Dendritic cell treated with granulocyte-macrophage colony-stimulating factor and Interleukin-4, amounts not matched to agents 40 ng/mL and 50 ng/mL, for 4 days (primary cell): ENCODE measurements at regions not wholly inside any gene's neighbourhood (a gene's known extent, or its start where the extent isn't known, plus 50 kb on each side); places are given as distances from the start of the nearest gene placed in this dataset.

Source experiments
- H3K27ac Mint-ChIP-seq: one replicate; pipeline ENCODE4 v1.8.0; 2022; ENCODE audit warnings: mild to moderate bottlenecking, mixed read lengths
- H3K27me3 Mint-ChIP-seq: one replicate; pipeline ENCODE4 v1.8.0; 2022; ENCODE audit warnings: mild to moderate bottlenecking, mixed read lengths
- H3K36me3 Mint-ChIP-seq: one replicate; pipeline ENCODE4 v1.8.0; 2022; ENCODE audit warnings: low read depth, mixed read lengths
- H3K4me1 Mint-ChIP-seq: one replicate; pipeline ENCODE4 v1.8.0; 2022; ENCODE audit warnings: low read depth, mixed read lengths
- H3K4me3 Mint-ChIP-seq: one replicate; pipeline ENCODE4 v1.8.0; 2022; ENCODE audit warnings: mild to moderate bottlenecking, moderate library complexity, mixed read lengths
- H3K9me3 Mint-ChIP-seq: one replicate; pipeline ENCODE4 v1.8.0; 2022; ENCODE audit warnings: mixed read lengths
- intact Hi-C: fragments of 100-400 bp; cut with micrococcal nuclease; formaldehyde crosslinking; loops from one replicate; pipeline ENCODE4 v1.15.0; 2022

DNA sequence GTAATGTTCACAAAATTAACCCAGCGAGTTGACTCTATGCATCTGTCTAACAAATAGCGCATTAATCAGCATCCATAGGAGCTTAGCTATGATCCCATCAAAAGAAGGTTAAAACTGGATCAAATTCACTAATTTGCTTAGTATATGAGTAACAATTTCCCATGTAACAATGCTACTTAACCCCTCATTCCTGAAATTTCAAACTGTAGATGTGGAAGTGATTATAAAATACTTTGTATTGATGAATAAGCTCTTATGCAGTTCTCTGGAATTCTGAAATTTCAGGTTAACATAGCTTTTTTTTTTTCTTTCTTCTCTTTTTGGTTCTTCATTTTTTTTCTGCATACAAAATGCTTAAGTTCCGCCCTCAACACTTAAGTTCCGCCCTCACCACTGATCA lies 1272.7 kb downstream of the KCNT2 start:
- intact Hi-C loops: no loop called here
- Mint-ChIP-seq H3K27me3 (no peaks in the 10 kb centered on the region), H3K27ac (no peak overlapping the region), H3K4me1 (no peaks in the 10 kb centered on the region), H3K36me3 (no peaks in the 10 kb centered on the region), H3K4me3 (no peak overlapping the region), H3K9me3 (peaks cover 5% of the 10 kb centered on the region)

- Mint-ChIP-seq H3K9me3 (peaks cover 13% of the 10 kb centered on the region), H3K4me3 (no peak overlapping the region), H3K4me1 (no peaks in the 10 kb centered on the region), H3K27me3 (no peaks in the 10 kb centered on the region), H3K27ac (no peak overlapping the region), H3K36me3 (no peaks in the 10 kb centered on the region)
- intact Hi-C loops: no loop called here
Measured at GRCh38 chr1:195332102-195332501, 1276.1 kb downstream of the KCNT2 start.

DNA sequence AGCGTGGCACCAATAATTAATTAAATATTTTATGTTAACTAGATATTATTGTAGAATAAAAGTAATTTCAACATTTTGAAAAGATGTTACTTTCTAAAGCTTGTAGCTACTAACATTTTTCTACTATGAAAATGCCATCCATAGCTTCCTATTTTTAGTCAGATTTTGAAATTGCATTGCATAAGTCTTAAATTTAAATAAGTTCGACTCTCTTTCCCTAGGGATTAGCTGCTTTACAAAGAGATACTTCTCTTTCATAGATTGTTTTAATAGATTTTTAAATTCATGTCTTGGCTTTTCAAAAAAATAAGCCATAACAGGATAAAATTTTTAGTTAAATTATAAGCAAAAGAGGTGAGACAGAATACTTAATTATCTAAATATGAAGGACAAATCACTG lies 1279.6 kb downstream of the KCNT2 start:
- Mint-ChIP-seq H3K4me3 (no peak overlapping the region), H3K36me3 (no peaks in the 10 kb centered on the region), H3K27me3 (no peaks in the 10 kb centered on the region), H3K9me3 (peaks cover 27% of the 10 kb centered on the region), H3K27ac (no peak overlapping the region), H3K4me1 (no peaks in the 10 kb centered on the region)
- intact Hi-C loops: no loop called here

- Mint-ChIP-seq H3K9me3 (peaks cover 27% of the 10 kb centered on the region), H3K4me3 (no peak overlapping the region), H3K27ac (no peak overlapping the region), H3K4me1 (no peaks in the 10 kb centered on the region), H3K27me3 (no peaks in the 10 kb centered on the region), H3K36me3 (no peaks in the 10 kb centered on the region)
- intact Hi-C loops: no loop called here
Measured at GRCh38 chr1:195328102-195328501, 1280.1 kb downstream of the KCNT2 start.

DNA sequence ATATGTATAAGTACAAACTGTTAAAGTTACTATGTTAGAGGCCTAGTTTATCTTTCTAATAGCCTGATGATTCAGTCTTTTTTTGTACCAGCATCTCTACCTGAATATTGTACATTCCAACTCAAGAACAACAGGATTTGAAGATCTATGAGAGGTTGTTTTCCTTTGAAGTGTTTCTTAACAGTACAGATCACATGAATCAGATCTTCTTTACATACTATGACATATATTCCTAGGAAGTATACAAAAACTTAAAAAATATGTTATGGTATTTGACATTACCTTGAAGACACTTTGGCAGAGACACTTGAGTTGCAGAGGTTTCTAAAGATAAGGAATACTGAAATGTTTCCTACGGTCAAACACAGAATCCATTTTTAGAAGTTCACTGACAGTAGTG lies 1280.9 kb downstream of the KCNT2 start:
- Mint-ChIP-seq H3K4me3 (no peak overlapping the region), H3K4me1 (no peaks in the 10 kb centered on the region), H3K27ac (no peak overlapping the region), H3K36me3 (no peaks in the 10 kb centered on the region), H3K27me3 (no peaks in the 10 kb centered on the region), H3K9me3 (peaks cover 33% of the 10 kb centered on the region)
- intact Hi-C loops: no loop called here

- H3K4me1 Mint-ChIP-seq: no peaks in the 10 kb centered on the region
- H3K4me3 Mint-ChIP-seq: no peak overlapping the region
- no peaks in the 10 kb centered on the region for H3K27me3 Mint-ChIP-seq
- no peak overlapping the region for H3K27ac Mint-ChIP-seq
- H3K9me3 Mint-ChIP-seq: peaks cover 36% of the 10 kb centered on the region
- intact Hi-C loops: no loop called here
- H3K36me3 Mint-ChIP-seq: no peaks in the 10 kb centered on the region
Measured at GRCh38 chr1:195326325-195326724, 1281.9 kb downstream of the KCNT2 start.

DNA sequence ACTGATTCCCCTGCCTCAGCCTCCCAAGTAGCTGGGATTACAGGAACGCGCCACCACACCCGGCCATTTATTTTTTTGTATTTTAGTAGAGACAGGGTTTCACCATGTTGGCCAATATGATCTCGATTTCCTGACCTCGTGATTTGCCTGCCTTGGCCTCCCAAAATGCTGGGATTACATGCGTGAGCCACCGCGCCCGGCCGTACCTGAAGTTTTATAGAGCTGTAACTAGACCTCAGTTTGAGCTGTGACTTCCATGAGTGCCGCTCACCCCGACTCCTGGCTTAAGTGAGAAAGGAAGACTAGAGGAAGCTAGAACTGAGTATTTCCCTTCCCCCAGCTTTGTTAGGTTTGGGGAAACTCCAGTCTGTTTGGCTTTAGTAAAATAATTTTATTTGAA lies 1283.1 kb downstream of the KCNT2 start:
- intact Hi-C loops: no loop called here

GRCh38 chr1:195306281-195306680 lies 1302.0 kb downstream of the KCNT2 start:
- H3K27me3 Mint-ChIP-seq: no peaks in the 10 kb centered on the region
- intact Hi-C loops: no loop called here

More for the DNA sequence above, 1283.1 kb downstream of the KCNT2 start:
- H3K9me3 Mint-ChIP-seq: peaks cover 28% of the 10 kb centered on the region
- H3K4me3 Mint-ChIP-seq: no peak overlapping the region
- H3K27me3 Mint-ChIP-seq: no peaks in the 10 kb centered on the region
- H3K27ac Mint-ChIP-seq: no peak overlapping the region
- H3K36me3 Mint-ChIP-seq: no peaks in the 10 kb centered on the region
- no peaks in the 10 kb centered on the region for H3K4me1 Mint-ChIP-seq

GRCh38 chr1:195294911-195295310 lies 1313.3 kb downstream of the KCNT2 start:
- Mint-ChIP-seq H3K27ac (no peak overlapping the region), H3K27me3 (no peaks in the 10 kb centered on the region), H3K4me3 (no peak overlapping the region), H3K36me3 (no peaks in the 10 kb centered on the region), H3K9me3 (no peaks in the 10 kb centered on the region), H3K4me1 (no peaks in the 10 kb centered on the region)
- intact Hi-C loops: no loop called here

More at GRCh38 chr1:195306281-195306680, 1302.0 kb downstream of the KCNT2 start:
- peaks cover 13% of the 10 kb centered on the region for H3K9me3 Mint-ChIP-seq
- H3K27ac Mint-ChIP-seq: no peak overlapping the region
- no peaks in the 10 kb centered on the region for H3K4me1 Mint-ChIP-seq
- H3K4me3 Mint-ChIP-seq: no peak overlapping the region
- no peaks in the 10 kb centered on the region for H3K36me3 Mint-ChIP-seq

DNA sequence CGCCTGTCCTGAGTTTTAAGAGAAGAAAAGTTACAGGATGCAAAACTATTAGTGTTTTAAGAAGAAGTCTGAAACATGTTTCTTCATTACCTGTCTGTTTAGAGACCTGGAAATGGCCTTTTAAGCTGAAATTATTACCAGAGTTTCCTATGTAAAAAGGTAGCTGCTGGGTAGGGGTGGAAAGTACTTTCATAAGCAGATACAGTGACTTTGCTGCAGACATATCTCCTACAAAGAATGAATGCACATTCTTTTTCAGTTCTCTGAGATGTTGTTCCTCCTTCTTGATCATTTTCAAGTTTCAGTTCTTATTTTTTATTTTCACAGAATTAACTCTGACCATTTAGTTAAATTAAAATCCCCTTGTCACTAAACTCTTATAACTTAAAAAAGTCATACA lies 1329.6 kb downstream of the KCNT2 start:
- no peak overlapping the region for H3K4me3 Mint-ChIP-seq
- H3K4me1 Mint-ChIP-seq: no peaks in the 10 kb centered on the region
- no peaks in the 10 kb centered on the region for H3K36me3 Mint-ChIP-seq

DNA sequence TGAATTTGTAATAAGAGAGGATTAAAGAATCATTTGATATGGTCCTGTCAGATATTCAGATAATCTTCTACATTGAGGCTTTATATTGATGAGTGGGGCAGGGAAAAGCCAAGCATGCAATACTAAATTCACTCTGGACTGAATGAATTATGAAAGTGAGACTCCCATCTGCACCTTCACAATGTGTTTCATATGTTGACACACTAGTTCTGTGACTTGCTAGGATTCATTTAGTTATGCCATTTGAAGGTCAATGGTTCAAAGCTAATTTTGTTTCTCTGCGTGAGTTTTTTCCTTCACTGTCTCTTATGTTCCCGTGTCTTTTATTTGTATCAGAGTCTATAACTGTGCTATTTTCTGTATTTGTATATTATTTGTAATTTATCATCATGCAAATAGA lies 1332.5 kb downstream of the KCNT2 start:
- no peak overlapping the region for H3K4me3 Mint-ChIP-seq
- intact Hi-C loops: no loop called here
- no peaks in the 10 kb centered on the region for H3K36me3 Mint-ChIP-seq
- no peak overlapping the region for H3K27ac Mint-ChIP-seq
- H3K27me3 Mint-ChIP-seq: no peaks in the 10 kb centered on the region
- no peaks in the 10 kb centered on the region for H3K4me1 Mint-ChIP-seq
- H3K9me3 Mint-ChIP-seq: no peaks in the 10 kb centered on the region

More for the DNA sequence above, 1329.6 kb downstream of the KCNT2 start:
- Mint-ChIP-seq H3K9me3 (no peaks in the 10 kb centered on the region), H3K27ac (no peak overlapping the region), H3K27me3 (no peaks in the 10 kb centered on the region)
- intact Hi-C loops: no loop called here

DNA sequence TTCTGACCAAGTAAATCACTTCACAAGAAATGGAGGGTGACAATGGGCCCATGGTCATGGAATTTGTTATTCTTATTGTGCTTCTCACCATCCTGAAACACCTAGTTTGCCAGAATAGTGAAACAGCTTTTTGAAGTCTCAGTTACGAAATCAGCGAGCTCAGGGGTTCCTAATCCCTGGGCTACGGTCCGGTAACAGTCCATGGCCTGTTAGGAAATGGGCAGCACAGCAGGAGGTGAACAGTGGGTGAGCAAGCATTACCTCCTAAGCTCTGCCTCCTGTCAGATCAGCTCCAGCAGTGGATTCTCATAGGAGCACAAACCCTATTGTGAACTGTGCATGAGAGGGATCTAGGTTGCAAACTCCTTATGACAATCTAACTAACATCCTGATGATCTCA lies 1356.3 kb downstream of the KCNT2 start:
- no peaks in the 10 kb centered on the region for H3K27me3 Mint-ChIP-seq
- H3K36me3 Mint-ChIP-seq: no peaks in the 10 kb centered on the region
- intact Hi-C loops: no loop called here
- H3K4me1 Mint-ChIP-seq: no peaks in the 10 kb centered on the region
- no peak overlapping the region for H3K4me3 Mint-ChIP-seq
- no peak overlapping the region for H3K27ac Mint-ChIP-seq
- peaks cover 12% of the 10 kb centered on the region for H3K9me3 Mint-ChIP-seq

- Mint-ChIP-seq H3K36me3 (no peaks in the 10 kb centered on the region), H3K4me3 (no peak overlapping the region), H3K4me1 (no peaks in the 10 kb centered on the region), H3K27me3 (no peaks in the 10 kb centered on the region), H3K27ac (no peak overlapping the region), H3K9me3 (peaks cover 10% of the 10 kb centered on the region)
- intact Hi-C loops: no loop called here
Measured at GRCh38 chr1:195243492-195243891, 1364.7 kb downstream of the KCNT2 start.

DNA sequence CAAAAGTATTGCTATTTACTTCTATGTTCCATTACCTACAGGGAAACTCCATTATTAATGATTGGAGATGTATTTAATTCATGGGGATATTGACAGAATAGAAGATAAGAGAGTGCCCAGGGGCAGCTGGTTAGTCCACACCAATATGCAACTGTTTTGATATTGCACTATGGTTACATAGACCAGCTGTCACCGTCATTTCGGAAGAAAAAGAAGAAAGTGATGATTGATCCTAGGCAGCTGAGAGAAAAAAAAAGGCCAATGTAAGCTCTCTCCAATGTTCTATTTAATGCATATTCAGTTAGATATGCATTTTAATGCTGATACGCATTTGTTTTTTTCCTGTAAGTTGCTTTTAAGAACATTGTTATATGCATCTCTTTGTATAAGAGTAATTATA lies 1367.2 kb downstream of the KCNT2 start:
- H3K27ac Mint-ChIP-seq: no peak overlapping the region
- no peaks in the 10 kb centered on the region for H3K36me3 Mint-ChIP-seq
- H3K27me3 Mint-ChIP-seq: no peaks in the 10 kb centered on the region
- H3K4me3 Mint-ChIP-seq: no peak overlapping the region
- no peaks in the 10 kb centered on the region for H3K4me1 Mint-ChIP-seq
- intact Hi-C loops: no loop called here
- peaks cover 12% of the 10 kb centered on the region for H3K9me3 Mint-ChIP-seq

DNA sequence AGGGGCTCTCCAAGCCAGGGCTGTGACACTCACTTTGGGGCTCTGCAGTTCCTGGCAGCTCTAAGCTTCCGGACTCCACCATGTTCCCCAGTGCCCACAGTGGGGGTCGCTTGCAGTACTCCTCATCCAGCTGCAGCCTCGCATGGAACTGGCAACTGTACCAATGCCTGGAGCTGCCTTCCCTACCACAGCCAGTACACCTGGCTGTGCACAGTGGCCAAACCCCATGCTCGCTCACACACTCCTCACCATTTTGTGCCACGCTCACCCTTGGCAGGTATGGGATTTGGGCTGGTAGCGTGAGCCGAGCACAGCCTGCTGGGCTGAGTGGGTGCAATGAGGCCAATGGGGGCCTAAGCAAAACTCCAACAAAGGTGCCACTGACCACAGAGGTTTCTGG lies 1369.9 kb downstream of the KCNT2 start:
- Mint-ChIP-seq H3K36me3 (no peaks in the 10 kb centered on the region), H3K27me3 (no peaks in the 10 kb centered on the region), H3K9me3 (peaks cover 12% of the 10 kb centered on the region), H3K27ac (no peak overlapping the region), H3K4me3 (no peak overlapping the region), H3K4me1 (no peaks in the 10 kb centered on the region)
- intact Hi-C loops: no loop called here
